GM19043 (cell line): ENCODE measurements at regions not wholly inside any gene's neighbourhood (a gene's known extent, or its start where the extent isn't known, plus 50 kb on each side); places are given as distances from the start of the nearest gene placed in this dataset.
"Not testable (repeated sequence)": the region's sequence is repeated elsewhere in the genome, so short reads cannot be mapped to it uniquely, and the experiment has no call there.

Experiments used
- ATAC-seq: cut with Tn5 transposase; IDR thresholded peaks from one replicate; pipeline ENCODE4 v1.9.1; 2021; ENCODE audit warnings: low read depth; ENCODE audit not compliant: unreplicated experiment

- no peak for ATAC-seq
These were observed 68.7 kb downstream of the VSIG4 start for GRCh38 chrX:65971151-65971550.

- not testable (repeated sequence) for ATAC-seq
These were observed 72.7 kb downstream of the VSIG4 start for GRCh38 chrX:65967159-65967558.

GRCh38 chrX:65961714-65962113, 78.2 kb downstream of the VSIG4 start:
- ATAC-seq: no peak

GRCh38 chrX:65948103-65948502, 91.8 kb downstream of the VSIG4 start:
- no peak for ATAC-seq

GRCh38 chrX:65941775-65942174, 98.1 kb downstream of the VSIG4 start:
- no peak for ATAC-seq

- no peak for ATAC-seq
These were observed 106.7 kb downstream of the VSIG4 start for GRCh38 chrX:65933085-65933589.

GRCh38 chrX:65932173-65933084, 107.5 kb downstream of the VSIG4 start:
- no peak for ATAC-seq

- ATAC-seq: no peak
These were observed 111.4 kb downstream of the VSIG4 start for GRCh38 chrX:65928522-65928921.

- not testable (repeated sequence) for ATAC-seq
These were observed 112.5 kb downstream of the VSIG4 start for GRCh38 chrX:65927386-65927785.

GRCh38 chrX:65926095-65927019, 113.5 kb downstream of the VSIG4 start:
- ATAC-seq: no peak

GRCh38 chrX:65925592-65925991, 114.3 kb downstream of the VSIG4 start:
- no peak for ATAC-seq

GRCh38 chrX:65925005-65925404, 114.9 kb downstream of the VSIG4 start:
- ATAC-seq: no peak

- no peak for ATAC-seq
These were observed 118.5 kb downstream of the VSIG4 start for GRCh38 chrX:65921363-65921762.

- ATAC-seq: no peak
These were observed 119.3 kb downstream of the VSIG4 start for GRCh38 chrX:65920620-65921019.

GRCh38 chrX:65910899-65911298, 129.0 kb downstream of the VSIG4 start:
- ATAC-seq: no peak

GRCh38 chrX:65903750-65904149, 136.1 kb downstream of the VSIG4 start:
- no peak for ATAC-seq

GRCh38 chrX:65902011-65902410, 137.9 kb downstream of the VSIG4 start:
- ATAC-seq: no peak

GRCh38 chrX:65900850-65901844, 138.7 kb downstream of the VSIG4 start:
- ATAC-seq: no peak

- no peak for ATAC-seq
These were observed 145.7 kb downstream of the VSIG4 start for GRCh38 chrX:65894133-65894532.

- not testable (repeated sequence) for ATAC-seq
These were observed 148.1 kb downstream of the VSIG4 start for GRCh38 chrX:65891817-65892216.
